ENCODE measurements at regions not wholly inside any gene's neighbourhood (a gene's known extent, or its start where the extent isn't known, plus 50 kb on each side); places are given as distances from the start of the nearest gene placed in this dataset.

DNA sequence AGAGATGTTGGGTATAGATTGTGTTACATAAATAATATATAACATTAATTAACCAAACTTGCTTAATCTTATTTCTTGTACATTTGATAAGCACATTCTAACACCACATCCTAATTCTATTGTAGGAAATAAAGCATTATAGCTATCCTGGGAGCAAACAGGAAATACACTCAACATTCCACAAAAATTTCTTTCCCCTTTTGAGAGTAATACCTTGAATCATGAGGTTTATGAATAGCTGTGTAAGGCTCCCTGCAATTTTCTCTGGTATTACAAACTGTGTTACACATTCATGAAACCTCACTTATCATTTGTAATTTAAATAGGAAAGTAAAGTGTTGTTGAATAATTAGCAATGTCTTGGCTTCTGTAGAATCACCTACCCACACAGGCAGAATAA, 95.1 kb downstream of the TMEM47 start:
- Histone ChIP-seq H3K4me3 (ENCODE audit: low read length) (no peak overlapping the region), H3K27me3 (ENCODE audit: control insufficient read depth, low read length) (no peaks in the 10 kb centered on the region), H3K9me3 (ENCODE audit: control insufficient read depth, insufficient read depth, low read length) (no peaks in the 10 kb centered on the region), H3K9me2 (replicated peaks; ENCODE audit: control insufficient read depth, low read length) (no peaks in the 10 kb centered on the region), H3F3A (ENCODE audit: control insufficient read depth, insufficient read depth) (no peaks in the 10 kb centered on the region), H3K27ac (ENCODE audit: low read depth, low read length) (no peak overlapping the region), H4K20me1 (ENCODE audit: control insufficient read depth, insufficient read depth, low read depth, low read length) (no peaks in the 10 kb centered on the region), H3K4me1 (ENCODE audit: control insufficient read depth, low read length) (no peaks in the 10 kb centered on the region), H3K4me2 (ENCODE audit: low read length) (no peak overlapping the region), H3K36me3 (ENCODE audit: control insufficient read depth, low read length) (no peaks in the 10 kb centered on the region), H3K79me2 (ENCODE audit: control insufficient read depth, low read length) (no peaks in the 10 kb centered on the region)
- no peak for TF ChIP-seq EZH2phosphoT487 (IDR thresholded peaks at IDR 0.05; ENCODE audit: borderline replicate concordance, low read length)
- TF ChIP-seq, protein P1, sequence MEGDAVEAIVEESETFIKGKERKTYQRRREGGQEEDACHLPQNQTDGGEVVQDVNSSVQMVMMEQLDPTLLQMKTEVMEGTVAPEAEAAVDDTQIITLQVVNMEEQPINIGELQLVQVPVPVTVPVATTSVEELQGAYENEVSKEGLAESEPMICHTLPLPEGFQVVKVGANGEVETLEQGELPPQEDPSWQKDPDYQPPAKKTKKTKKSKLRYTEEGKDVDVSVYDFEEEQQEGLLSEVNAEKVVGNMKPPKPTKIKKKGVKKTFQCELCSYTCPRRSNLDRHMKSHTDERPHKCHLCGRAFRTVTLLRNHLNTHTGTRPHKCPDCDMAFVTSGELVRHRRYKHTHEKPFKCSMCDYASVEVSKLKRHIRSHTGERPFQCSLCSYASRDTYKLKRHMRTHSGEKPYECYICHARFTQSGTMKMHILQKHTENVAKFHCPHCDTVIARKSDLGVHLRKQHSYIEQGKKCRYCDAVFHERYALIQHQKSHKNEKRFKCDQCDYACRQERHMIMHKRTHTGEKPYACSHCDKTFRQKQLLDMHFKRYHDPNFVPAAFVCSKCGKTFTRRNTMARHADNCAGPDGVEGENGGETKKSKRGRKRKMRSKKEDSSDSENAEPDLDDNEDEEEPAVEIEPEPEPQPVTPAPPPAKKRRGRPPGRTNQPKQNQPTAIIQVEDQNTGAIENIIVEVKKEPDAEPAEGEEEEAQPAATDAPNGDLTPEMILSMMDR (IDR thresholded peaks at IDR 0.05; ENCODE audit: low read depth, low read length, poor library complexity, severe bottlenecking) = no peak

DNA sequence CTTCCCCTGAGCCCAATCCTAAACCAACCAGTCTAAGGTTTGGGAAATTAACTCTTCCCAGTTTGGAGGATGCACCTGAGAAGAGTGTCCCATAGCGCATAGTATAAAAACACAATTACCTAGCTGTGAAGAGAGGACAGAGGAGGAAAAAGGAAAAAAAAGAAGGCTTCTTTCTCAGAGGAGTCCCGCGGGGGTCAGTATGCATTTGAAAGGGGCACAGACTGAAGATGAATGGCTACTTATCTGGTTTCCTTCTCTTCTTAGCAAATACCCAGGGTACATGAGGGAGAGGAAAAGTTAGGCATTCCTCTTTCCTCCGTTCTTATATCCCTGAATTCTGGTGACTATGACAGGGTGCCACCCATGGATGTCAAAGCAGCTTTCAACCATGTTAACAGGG, 96.9 kb downstream of the TMEM47 start:
- no peak overlapping the region for H3K4me3 ChIP-seq (ENCODE audit: low read length)
- TF ChIP-seq EZH2phosphoT487 (IDR thresholded peaks at IDR 0.05; ENCODE audit: borderline replicate concordance, low read length) = no peak
- TF ChIP-seq, protein P1 (IDR thresholded peaks at IDR 0.05; ENCODE audit: low read depth, low read length, poor library complexity, severe bottlenecking) = no peak
- H3K4me1 ChIP-seq (ENCODE audit: control insufficient read depth, low read length) = no peaks in the 10 kb centered on the region
- no peaks in the 10 kb centered on the region for H4K20me1 ChIP-seq (ENCODE audit: control insufficient read depth, insufficient read depth, low read depth, low read length)
- H3K27ac ChIP-seq (ENCODE audit: low read depth, low read length) = no peak overlapping the region
- no peaks in the 10 kb centered on the region for H3F3A ChIP-seq (ENCODE audit: control insufficient read depth, insufficient read depth)
- no peaks in the 10 kb centered on the region for H3K36me3 ChIP-seq (ENCODE audit: control insufficient read depth, low read length)
- H3K9me3 ChIP-seq (ENCODE audit: control insufficient read depth, insufficient read depth, low read length) = no peaks in the 10 kb centered on the region
- no peaks in the 10 kb centered on the region for H3K79me2 ChIP-seq (ENCODE audit: control insufficient read depth, low read length)
- no peak overlapping the region for H3K4me2 ChIP-seq (ENCODE audit: low read length)
- no peaks in the 10 kb centered on the region for H3K9me2 ChIP-seq (replicated peaks; ENCODE audit: control insufficient read depth, low read length)
- H3K27me3 ChIP-seq (ENCODE audit: control insufficient read depth, low read length) = no peaks in the 10 kb centered on the region

DNA sequence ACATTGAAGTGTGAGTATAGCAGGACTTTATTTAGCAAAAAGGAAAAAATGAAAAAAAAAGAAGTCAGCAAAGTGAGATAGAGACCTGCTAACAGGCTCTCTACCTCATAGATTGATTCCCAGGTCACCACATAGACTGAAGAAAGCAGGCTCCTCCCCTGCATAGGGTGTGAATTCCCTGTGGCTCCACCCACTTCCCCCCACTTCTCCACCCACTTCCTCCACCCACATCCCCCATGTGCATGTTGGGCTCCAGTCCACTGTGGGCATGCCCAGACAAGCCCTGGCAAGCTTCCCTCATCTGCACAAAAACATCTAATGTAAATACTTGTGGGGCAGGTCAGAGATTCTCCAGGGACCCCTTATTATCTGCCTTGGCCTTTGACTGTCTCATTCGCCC, 97.8 kb downstream of the TMEM47 start:
- H3K4me2 ChIP-seq (ENCODE audit: low read length) = no peak overlapping the region
- H3K4me1 ChIP-seq (ENCODE audit: control insufficient read depth, low read length) = no peaks in the 10 kb centered on the region
- no peaks in the 10 kb centered on the region for H3K27me3 ChIP-seq (ENCODE audit: control insufficient read depth, low read length)
- no peaks in the 10 kb centered on the region for H3K9me3 ChIP-seq (ENCODE audit: control insufficient read depth, insufficient read depth, low read length)
- no peaks in the 10 kb centered on the region for H4K20me1 ChIP-seq (ENCODE audit: control insufficient read depth, insufficient read depth, low read depth, low read length)
- H3K27ac ChIP-seq (ENCODE audit: low read depth, low read length) = no peak overlapping the region
- no peak overlapping the region for H3K4me3 ChIP-seq (ENCODE audit: low read length)
- no peaks in the 10 kb centered on the region for H3K36me3 ChIP-seq (ENCODE audit: control insufficient read depth, low read length)
- no peaks in the 10 kb centered on the region for H3F3A ChIP-seq (ENCODE audit: control insufficient read depth, insufficient read depth)
- no peaks in the 10 kb centered on the region for H3K9me2 ChIP-seq (replicated peaks; ENCODE audit: control insufficient read depth, low read length)
- no peak for TF ChIP-seq EZH2phosphoT487 (IDR thresholded peaks at IDR 0.05; ENCODE audit: borderline replicate concordance, low read length)
- TF ChIP-seq, protein P1 (IDR thresholded peaks at IDR 0.05; ENCODE audit: low read depth, low read length, poor library complexity, severe bottlenecking) = no peak
- no peaks in the 10 kb centered on the region for H3K79me2 ChIP-seq (ENCODE audit: control insufficient read depth, low read length)

DNA sequence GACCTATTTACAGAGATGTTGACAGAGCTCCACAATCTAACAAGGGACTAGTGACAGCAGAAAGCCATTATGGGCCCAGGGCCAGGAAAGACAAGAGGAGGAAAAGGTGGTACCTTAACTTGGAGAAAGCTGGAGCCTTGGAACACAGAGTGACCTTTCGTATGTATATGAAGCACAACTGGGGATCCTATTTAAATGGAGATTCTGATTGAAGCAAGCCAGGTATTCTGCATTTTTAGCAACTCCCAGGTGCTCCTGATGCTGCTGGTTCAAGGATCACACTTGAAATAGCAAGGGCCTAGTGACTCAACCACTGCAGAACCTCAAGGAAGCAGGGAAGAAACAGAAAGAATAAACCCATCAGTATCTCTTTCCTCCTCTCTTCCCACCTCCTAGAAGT, 99.4 kb downstream of the TMEM47 start:
- H4K20me1 ChIP-seq (ENCODE audit: control insufficient read depth, insufficient read depth, low read depth, low read length) = no peaks in the 10 kb centered on the region
- H3F3A ChIP-seq (ENCODE audit: control insufficient read depth, insufficient read depth) = no peaks in the 10 kb centered on the region
- H3K4me2 ChIP-seq (ENCODE audit: low read length) = no peak overlapping the region
- no peak overlapping the region for H3K27ac ChIP-seq (ENCODE audit: low read depth, low read length)
- TF ChIP-seq, protein P1 (IDR thresholded peaks at IDR 0.05; ENCODE audit: low read depth, low read length, poor library complexity, severe bottlenecking) = no peak
- TF ChIP-seq EZH2phosphoT487 (IDR thresholded peaks at IDR 0.05; ENCODE audit: borderline replicate concordance, low read length) = no peak
- no peak overlapping the region for H3K4me3 ChIP-seq (ENCODE audit: low read length)
- no peaks in the 10 kb centered on the region for H3K9me3 ChIP-seq (ENCODE audit: control insufficient read depth, insufficient read depth, low read length)
- H3K79me2 ChIP-seq (ENCODE audit: control insufficient read depth, low read length) = no peaks in the 10 kb centered on the region
- no peaks in the 10 kb centered on the region for H3K27me3 ChIP-seq (ENCODE audit: control insufficient read depth, low read length)
- no peaks in the 10 kb centered on the region for H3K36me3 ChIP-seq (ENCODE audit: control insufficient read depth, low read length)
- H3K4me1 ChIP-seq (ENCODE audit: control insufficient read depth, low read length) = no peaks in the 10 kb centered on the region
- no peaks in the 10 kb centered on the region for H3K9me2 ChIP-seq (replicated peaks; ENCODE audit: control insufficient read depth, low read length)
